Left lung (tissue), 4 donors: ENCODE measurements at regions not wholly inside any gene's neighbourhood (a gene's known extent, or its start where the extent isn't known, plus 50 kb on each side); places are given as distances from the start of the nearest gene placed in this dataset.
A peak's percentile ranks its signal among the peaks of the same experiment; 100 is the strongest.

ENCODE experiments used
- ATAC-seq: fragments of 200-7000 bp; cut with Tn5 transposase; one replicate; pipeline ENCODE4 v1.9.1; 2020; ENCODE audit warnings: moderate library complexity
- DNase-seq, 4 donors: peaks; one replicate each; pipeline ENCODE4 v3.0.0-alpha.2; 2013 to 2020
- H3K27ac ChIP-seq, 2 donors: fragments of 200-600 bp; sonication (generic) in 1 of 2; one replicate each; pipeline versions ENCODE4 v1.5.0 to v1.8.0; 2020 to 2021
- H3K27me3 ChIP-seq, 2 donors: fragments of 200-600 bp; sonication (generic) in 1 of 2; one replicate each; pipeline versions ENCODE4 v1.5.0 to v1.8.0; 2020 to 2021
- H3K36me3 ChIP-seq, 2 donors: fragments of 200-600 bp; sonication (generic) in 1 of 2; one replicate each; pipeline versions ENCODE4 v1.5.0 to v1.8.0; 2020 to 2021
- H3K4me1 ChIP-seq, 2 donors: fragments of 200-600 bp; one replicate each; pipeline ENCODE4 v1.8.0; 2021
- H3K4me3 ChIP-seq, 2 donors: fragments of 200-600 bp; sonication (generic) in 1 of 2; one replicate each; pipeline versions ENCODE4 v1.5.0 to v1.8.0; 2020 to 2021; ENCODE audit warnings: mild to moderate bottlenecking in 1 of 2
- H3K9me3 ChIP-seq, 2 donors: fragments of 200-600 bp; sonication (generic) in 1 of 2; one replicate each; pipeline versions ENCODE4 v1.5.0 to v1.8.0; 2020 to 2021
- intact Hi-C, 2 donors: fragments of 100-400 bp; cut with DNase I; formaldehyde crosslinking; loops; one replicate each; pipeline versions ENCODE4 v1.11.2 to v1.14.2; 2022
- TF ChIP-seq, protein P1 (sequence below), 2 donors: fragments of 200-600 bp; sonication (generic) in 1 of 2; IDR thresholded peaks; one replicate each; pipeline versions ENCODE4 v1.5.0 to v1.8.0; 2021; ENCODE audit warnings: antibody characterized with exemption in 2 of 2
- donor health status: DM: no; HTN: yes; CAD: no.
- donor health status: DM: no; HTN: no; CAD: no.

DNA sequence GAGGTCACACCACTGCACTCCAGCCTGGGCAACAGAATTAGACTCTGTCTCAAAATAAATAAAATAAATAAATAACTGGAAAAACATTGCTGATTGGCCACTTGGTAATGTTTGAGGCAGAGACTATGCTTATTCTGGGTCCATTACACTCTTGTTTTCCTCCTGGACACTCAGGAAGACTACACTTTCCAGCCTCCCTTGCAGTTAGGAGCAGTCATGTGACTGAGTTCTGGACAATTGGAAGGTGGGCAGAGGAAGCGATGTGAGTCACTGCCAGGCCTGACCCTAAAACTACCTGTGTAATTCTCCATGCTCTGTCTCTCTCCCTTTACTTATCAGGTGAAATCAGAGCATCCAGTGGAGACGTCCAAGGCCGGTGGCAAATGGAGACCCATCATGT lies 74.4 kb downstream of the VCPKMT start:
- intact Hi-C loops, result no loop called here
- no peak overlapping the region for H3K4me3 ChIP-seq
- H3K27me3 ChIP-seq, result no peaks in the 10 kb centered on the region
- no peak for ATAC-seq
- DNase-seq, result no peak
- no peaks in the 10 kb centered on the region for H3K36me3 ChIP-seq
- TF ChIP-seq, protein P1, sequence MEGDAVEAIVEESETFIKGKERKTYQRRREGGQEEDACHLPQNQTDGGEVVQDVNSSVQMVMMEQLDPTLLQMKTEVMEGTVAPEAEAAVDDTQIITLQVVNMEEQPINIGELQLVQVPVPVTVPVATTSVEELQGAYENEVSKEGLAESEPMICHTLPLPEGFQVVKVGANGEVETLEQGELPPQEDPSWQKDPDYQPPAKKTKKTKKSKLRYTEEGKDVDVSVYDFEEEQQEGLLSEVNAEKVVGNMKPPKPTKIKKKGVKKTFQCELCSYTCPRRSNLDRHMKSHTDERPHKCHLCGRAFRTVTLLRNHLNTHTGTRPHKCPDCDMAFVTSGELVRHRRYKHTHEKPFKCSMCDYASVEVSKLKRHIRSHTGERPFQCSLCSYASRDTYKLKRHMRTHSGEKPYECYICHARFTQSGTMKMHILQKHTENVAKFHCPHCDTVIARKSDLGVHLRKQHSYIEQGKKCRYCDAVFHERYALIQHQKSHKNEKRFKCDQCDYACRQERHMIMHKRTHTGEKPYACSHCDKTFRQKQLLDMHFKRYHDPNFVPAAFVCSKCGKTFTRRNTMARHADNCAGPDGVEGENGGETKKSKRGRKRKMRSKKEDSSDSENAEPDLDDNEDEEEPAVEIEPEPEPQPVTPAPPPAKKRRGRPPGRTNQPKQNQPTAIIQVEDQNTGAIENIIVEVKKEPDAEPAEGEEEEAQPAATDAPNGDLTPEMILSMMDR (IDR thresholded peaks at IDR 0.05), result no peak
- no peak overlapping the region for H3K27ac ChIP-seq
- H3K9me3 ChIP-seq, result no peaks in the 10 kb centered on the region
- peaks cover 13 to 57% of the 10 kb centered on the region in 2 donors for H3K4me1 ChIP-seq

DNA sequence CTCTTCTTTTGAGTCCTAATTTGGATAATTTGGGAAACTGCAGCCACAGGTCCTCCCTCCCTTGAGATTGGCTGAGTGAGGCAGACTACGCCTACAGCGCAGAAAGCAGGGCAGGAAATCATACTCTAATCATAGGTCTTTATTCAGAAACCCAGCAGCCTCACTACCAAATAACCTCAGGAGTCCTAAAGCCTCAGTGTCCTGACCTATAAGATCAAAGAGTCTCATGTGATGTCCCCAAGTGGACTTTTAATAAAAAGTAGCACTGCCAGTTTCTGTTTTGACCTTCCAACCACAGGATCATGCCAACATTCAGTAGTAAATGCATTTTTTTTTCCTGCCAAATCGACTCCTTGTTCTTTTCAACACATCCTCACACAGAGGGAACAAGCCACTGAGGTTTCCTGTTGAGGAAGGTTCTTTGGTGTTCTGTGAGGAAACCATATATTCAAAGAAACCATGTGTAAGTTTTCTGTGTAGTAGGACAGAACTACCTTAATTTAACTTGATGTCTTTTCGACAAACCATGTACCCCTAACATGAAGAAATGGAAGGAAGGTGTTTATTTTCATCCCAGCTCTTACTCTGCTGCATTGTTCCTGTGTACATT lies 72.2 kb downstream of the VCPKMT start:
- Histone ChIP-seq H3K4me3 (no peak overlapping the region), H3K4me1 (peaks cover 19 to 55% of the 10 kb centered on the region in 2 donors), H3K27me3 (no peaks in the 10 kb centered on the region), H3K36me3 (no peaks in the 10 kb centered on the region), H3K27ac (peak overlapping the region; percentile 63 to 69), H3K9me3 (no peaks in the 10 kb centered on the region)
- DNase-seq, result no peak
- intact Hi-C loops, result no loop called here
- no peak for ATAC-seq
- TF ChIP-seq, protein P1 (IDR thresholded peaks at IDR 0.05), result no peak

DNA sequence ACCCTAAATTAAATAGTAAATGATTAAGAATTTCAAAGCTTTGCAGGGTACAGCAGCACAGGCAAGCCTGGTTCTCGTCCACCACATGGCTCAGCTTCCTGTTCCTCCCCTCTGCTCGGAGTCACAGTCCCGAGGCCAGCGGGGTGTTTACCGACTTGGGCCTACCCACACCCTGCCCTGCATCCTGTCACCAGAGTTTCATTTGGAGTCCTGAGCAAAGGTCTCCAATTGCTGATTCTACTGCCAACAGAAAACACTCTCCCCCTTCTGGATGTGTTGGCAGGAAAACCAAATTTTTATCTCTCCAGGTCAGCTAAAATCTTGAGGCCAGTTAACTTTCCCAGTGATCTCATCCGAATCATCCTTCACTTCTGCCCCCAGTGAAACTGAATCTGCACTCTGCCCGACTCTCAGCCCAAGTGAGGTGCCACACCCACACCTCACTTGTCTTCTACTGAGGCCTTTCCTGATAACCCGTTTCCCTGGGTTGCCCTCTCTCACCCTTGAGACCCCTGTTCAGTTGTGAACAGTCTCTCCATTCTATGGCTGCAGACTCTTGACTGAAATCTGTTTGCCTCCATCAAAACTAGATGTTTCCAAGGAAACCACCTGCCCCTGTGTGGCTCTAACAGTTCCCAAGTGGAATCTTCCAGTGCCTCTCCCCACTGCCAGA lies 71.2 kb downstream of the VCPKMT start:
- TF ChIP-seq, protein P1 (IDR thresholded peaks at IDR 0.05), result peak in 1 of 2 donors; percentile 10
- Histone ChIP-seq H3K27me3 (no peaks in the 10 kb centered on the region), H3K36me3 (no peaks in the 10 kb centered on the region), H3K9me3 (no peaks in the 10 kb centered on the region), H3K27ac (peak overlapping the region; percentile 63 to 69), H3K4me3 (no peak overlapping the region), H3K4me1 (peaks cover 19 to 45% of the 10 kb centered on the region in 2 donors)
- intact Hi-C loops, result no loop called here
- DNase-seq (peak in 3 of 4 donors; percentile 40 to 88 (median 87)), ATAC-seq (peak; percentile 93)

DNA sequence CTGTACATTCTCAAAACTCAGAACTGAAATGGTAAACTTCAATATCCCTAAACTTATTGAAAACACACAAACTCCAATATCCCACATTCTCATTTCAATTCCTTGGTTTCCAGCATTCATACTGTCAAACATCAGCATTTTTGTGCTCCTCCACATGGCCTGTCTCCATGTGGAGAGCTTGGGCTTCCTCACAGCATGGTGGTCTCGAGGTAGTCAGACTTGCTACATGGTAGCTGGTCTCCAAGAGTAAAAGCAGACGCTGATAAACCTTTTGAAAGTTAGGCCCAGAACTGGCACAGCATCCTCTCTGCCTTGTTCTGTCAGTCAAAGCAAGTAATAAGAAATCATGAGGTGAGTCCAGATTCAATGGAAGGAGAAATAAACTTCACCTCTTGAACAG lies 70.5 kb downstream of the VCPKMT start:
- H3K4me1 ChIP-seq, result peaks cover 19 to 38% of the 10 kb centered on the region in 2 donors
- peak overlapping the region; percentile 63 to 69 for H3K27ac ChIP-seq
- TF ChIP-seq, protein P1 (IDR thresholded peaks at IDR 0.05), result no peak
- no peak overlapping the region for H3K4me3 ChIP-seq
- intact Hi-C loops, result no loop called here
- DNase-seq (no peak), ATAC-seq (no peak)
- no peaks in the 10 kb centered on the region for H3K9me3 ChIP-seq
- no peaks in the 10 kb centered on the region for H3K27me3 ChIP-seq
- no peaks in the 10 kb centered on the region for H3K36me3 ChIP-seq

DNA sequence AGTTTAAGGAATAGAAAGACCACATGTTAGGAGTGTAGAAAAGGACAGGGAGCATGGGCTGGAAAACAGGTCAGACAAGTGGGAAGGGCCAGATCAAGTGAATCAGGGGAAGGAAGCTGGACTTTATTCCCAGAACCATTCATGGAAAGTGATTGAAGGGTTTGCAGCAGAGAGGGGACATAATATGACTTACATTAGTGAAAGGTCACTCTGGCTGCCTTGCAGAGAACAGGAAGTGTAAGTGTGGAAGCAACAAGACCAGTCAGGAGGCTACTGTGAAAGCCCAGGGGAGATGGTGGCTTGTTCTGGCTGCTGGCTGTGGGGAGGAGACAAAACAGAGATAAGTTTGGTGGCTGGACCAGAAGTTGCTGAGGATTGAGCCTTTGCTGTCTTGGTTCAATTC lies 69.1 kb downstream of the VCPKMT start:
- TF ChIP-seq, protein P1 (IDR thresholded peaks at IDR 0.05), result no peak
- intact Hi-C loops, result no loop called here
- DNase-seq, result no peak

More for the DNA sequence above, 69.1 kb downstream of the VCPKMT start:
- H3K36me3 ChIP-seq, result no peaks in the 10 kb centered on the region
- no peaks in the 10 kb centered on the region for H3K27me3 ChIP-seq
- no peaks in the 10 kb centered on the region for H3K9me3 ChIP-seq
- no peak overlapping the region for H3K4me3 ChIP-seq
- ATAC-seq, result peak; percentile 55
- H3K27ac ChIP-seq, result peak overlapping the region; percentile 13 to 24
- peaks cover 19 to 34% of the 10 kb centered on the region in 2 donors for H3K4me1 ChIP-seq
